ENCODE measurements at regions not wholly inside any gene's neighbourhood (a gene's known extent, or its start where the extent isn't known, plus 50 kb on each side); places are given as distances from the start of the nearest gene placed in this dataset.

DNA sequence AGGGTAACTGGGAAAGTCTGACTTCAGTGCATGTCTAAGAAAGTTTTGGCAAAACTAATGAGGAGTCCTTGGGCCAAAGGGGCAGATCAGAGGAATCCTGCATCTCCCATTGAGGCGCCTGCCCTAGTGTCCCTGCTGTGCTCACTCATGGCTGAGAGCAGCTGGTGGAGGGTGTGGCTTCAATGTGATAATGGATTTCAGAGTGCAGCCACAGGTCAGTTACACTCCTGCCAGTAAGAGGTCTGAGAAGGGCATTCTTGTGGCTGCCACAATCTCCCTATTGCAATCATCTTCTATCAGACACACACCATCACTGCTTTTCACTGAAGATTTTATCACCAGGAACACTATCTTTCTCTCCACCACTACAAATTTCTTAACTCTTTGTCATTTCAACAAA is 457.1 kb downstream of the MID1IP1 start:
- Histone ChIP-seq H3K27ac (ENCODE audit: low read depth, low read length) (no peak overlapping the region), H3K4me1 (ENCODE audit: control insufficient read depth in 1 of 2, insufficient read depth in 2 of 2, low read length in 2 of 2) (peaks cover 0 to 6% of the 10 kb centered on the region in 2 experiments; a peak in 1 of 4 replicates), H3K27me3 (ENCODE audit: insufficient read depth, low read length) (no peaks in the 10 kb centered on the region), H2AFZ (ENCODE audit: low read depth, low read length, poor library complexity, severe bottlenecking) (no peak overlapping the region), H3K4me2 (ENCODE audit: low read length) (no peak overlapping the region), H3K9me2 (ENCODE audit: insufficient read depth) (no peaks in the 10 kb centered on the region), H3K79me2 (ENCODE audit: insufficient read depth, low read length) (no peaks in the 10 kb centered on the region), H4K20me1 (ENCODE audit: insufficient read depth) (no peaks in the 10 kb centered on the region), H3K9ac (ENCODE audit: low read length) (no peak overlapping the region), H3K36me3 (ENCODE audit: control insufficient read depth in 1 of 2, insufficient read depth in 2 of 2, low read length in 2 of 2) (no peaks in the 10 kb centered on the region), H3K9me3 (ENCODE audit: control insufficient read depth in 1 of 2, insufficient read depth in 1 of 2, low read depth in 1 of 2, low read length in 2 of 2) (no peaks in the 10 kb centered on the region), H3K4me3 (replicated peaks in 1 of 2; ENCODE audit: low read depth in 1 of 2, low read length in 2 of 2) (no peak overlapping the region)
- BruUV-seq (replicated peaks), result no TSS peak
- TF ChIP-seq POLR2A (IDR thresholded peaks at IDR 0.05; ENCODE audit: borderline replicate concordance, extremely low read depth, insufficient read depth, insufficient read length) (no peak), TCF7L2 (IDR thresholded peaks at IDR 0.05; ENCODE audit: borderline replicate concordance, extremely low read depth, insufficient read depth, insufficient read length) (no peak), FOSL1 (IDR thresholded peaks at IDR 0.05; ENCODE audit: low read depth) (no peak), POLR2AphosphoS5 (IDR thresholded peaks at IDR 0.05; ENCODE audit: low read depth, low read length) (no peak), YY1 (IDR thresholded peaks at IDR 0.05; ENCODE audit: extremely low read depth, insufficient replicate concordance, low read depth, low read length) (no peak)
- TF ChIP-seq, protein P1, sequence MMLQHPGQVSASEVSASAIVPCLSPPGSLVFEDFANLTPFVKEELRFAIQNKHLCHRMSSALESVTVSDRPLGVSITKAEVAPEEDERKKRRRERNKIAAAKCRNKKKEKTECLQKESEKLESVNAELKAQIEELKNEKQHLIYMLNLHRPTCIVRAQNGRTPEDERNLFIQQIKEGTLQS (IDR thresholded peaks at IDR 0.05), result no peak
- TF ChIP-seq, protein P2, sequence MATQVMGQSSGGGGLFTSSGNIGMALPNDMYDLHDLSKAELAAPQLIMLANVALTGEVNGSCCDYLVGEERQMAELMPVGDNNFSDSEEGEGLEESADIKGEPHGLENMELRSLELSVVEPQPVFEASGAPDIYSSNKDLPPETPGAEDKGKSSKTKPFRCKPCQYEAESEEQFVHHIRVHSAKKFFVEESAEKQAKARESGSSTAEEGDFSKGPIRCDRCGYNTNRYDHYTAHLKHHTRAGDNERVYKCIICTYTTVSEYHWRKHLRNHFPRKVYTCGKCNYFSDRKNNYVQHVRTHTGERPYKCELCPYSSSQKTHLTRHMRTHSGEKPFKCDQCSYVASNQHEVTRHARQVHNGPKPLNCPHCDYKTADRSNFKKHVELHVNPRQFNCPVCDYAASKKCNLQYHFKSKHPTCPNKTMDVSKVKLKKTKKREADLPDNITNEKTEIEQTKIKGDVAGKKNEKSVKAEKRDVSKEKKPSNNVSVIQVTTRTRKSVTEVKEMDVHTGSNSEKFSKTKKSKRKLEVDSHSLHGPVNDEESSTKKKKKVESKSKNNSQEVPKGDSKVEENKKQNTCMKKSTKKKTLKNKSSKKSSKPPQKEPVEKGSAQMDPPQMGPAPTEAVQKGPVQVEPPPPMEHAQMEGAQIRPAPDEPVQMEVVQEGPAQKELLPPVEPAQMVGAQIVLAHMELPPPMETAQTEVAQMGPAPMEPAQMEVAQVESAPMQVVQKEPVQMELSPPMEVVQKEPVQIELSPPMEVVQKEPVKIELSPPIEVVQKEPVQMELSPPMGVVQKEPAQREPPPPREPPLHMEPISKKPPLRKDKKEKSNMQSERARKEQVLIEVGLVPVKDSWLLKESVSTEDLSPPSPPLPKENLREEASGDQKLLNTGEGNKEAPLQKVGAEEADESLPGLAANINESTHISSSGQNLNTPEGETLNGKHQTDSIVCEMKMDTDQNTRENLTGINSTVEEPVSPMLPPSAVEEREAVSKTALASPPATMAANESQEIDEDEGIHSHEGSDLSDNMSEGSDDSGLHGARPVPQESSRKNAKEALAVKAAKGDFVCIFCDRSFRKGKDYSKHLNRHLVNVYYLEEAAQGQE (IDR thresholded peaks at IDR 0.05; ENCODE audit: low read depth), result no peak
- intact Hi-C loops (cut with micrococcal nuclease), result no loop called here
- no peak for DNase-seq (ENCODE audit: low read depth, low spot score)
- CTCF ChIA-PET, result no interaction called here
- POLR2A ChIA-PET, result no interaction called here
- ATAC-seq, result no peak
- RAD21 ChIA-PET (ENCODE audit: low non-redundant PET in 1 of 2, low total read pairs in 2 of 2, uncharacterized antibody in 2 of 2, unreplicated experiment in 2 of 2), result no interaction called here

Data from HCT116 (cell line).